ENCODE measurements at regions not wholly inside any gene's neighbourhood (a gene's known extent, or its start where the extent isn't known, plus 50 kb on each side); places are given as distances from the start of the nearest gene placed in this dataset.

GRCh38 chrX:18102006-18102405, 118.7 kb downstream of the BEND2 start:
- ChIA-PET POLR2A (no interaction called here), CTCF (no interaction called here)
- no peaks in the 10 kb centered on the region for H3K27me3 ChIP-seq (ENCODE audit: control insufficient read depth, insufficient read depth, low read length)
- DNase-seq (ENCODE audit: low read depth) = no peak
- TF ChIP-seq CTCF (IDR thresholded peaks at IDR 0.05; ENCODE audit: insufficient read depth, low read depth, low read length) = no peak
- no peak overlapping the region for H3K4me3 ChIP-seq (ENCODE audit: low read depth, low read length)
- H3K36me3 ChIP-seq (ENCODE audit: control insufficient read depth, insufficient read depth, low read length) = no peaks in the 10 kb centered on the region

- no peak for TF ChIP-seq CTCF (IDR thresholded peaks at IDR 0.05; ENCODE audit: insufficient read depth, low read depth, low read length)
- ChIA-PET CTCF (no interaction called here), POLR2A (no interaction called here)
- H3K4me3 ChIP-seq (ENCODE audit: low read depth, low read length) = no peak overlapping the region
- H3K27me3 ChIP-seq (ENCODE audit: control insufficient read depth, insufficient read depth, low read length) = no peaks in the 10 kb centered on the region
- H3K36me3 ChIP-seq (ENCODE audit: control insufficient read depth, insufficient read depth, low read length) = no peaks in the 10 kb centered on the region
- no peak for DNase-seq (ENCODE audit: low read depth)
Observed at GRCh38 chrX:18101087-18101486, 119.6 kb downstream of the BEND2 start.

- DNase-seq (ENCODE audit: low read depth) = no peak
- TF ChIP-seq CTCF (IDR thresholded peaks at IDR 0.05; ENCODE audit: insufficient read depth, low read depth, low read length) = no peak
- no peaks in the 10 kb centered on the region for H3K36me3 ChIP-seq (ENCODE audit: control insufficient read depth, insufficient read depth, low read length)
- no peak overlapping the region for H3K4me3 ChIP-seq (ENCODE audit: low read depth, low read length)
- CTCF ChIA-PET = no interaction called here
- POLR2A ChIA-PET = no interaction called here
- no peaks in the 10 kb centered on the region for H3K27me3 ChIP-seq (ENCODE audit: control insufficient read depth, insufficient read depth, low read length)
Observed at GRCh38 chrX:18099745-18100144, 120.9 kb downstream of the BEND2 start.

GRCh38 chrX:18098763-18099162, 121.9 kb downstream of the BEND2 start:
- no peak overlapping the region for H3K4me3 ChIP-seq (ENCODE audit: low read depth, low read length)
- POLR2A ChIA-PET = no interaction called here
- CTCF ChIA-PET = no interaction called here
- H3K36me3 ChIP-seq (ENCODE audit: control insufficient read depth, insufficient read depth, low read length) = no peaks in the 10 kb centered on the region
- no peak for TF ChIP-seq CTCF (IDR thresholded peaks at IDR 0.05; ENCODE audit: insufficient read depth, low read depth, low read length)
- no peak for DNase-seq (ENCODE audit: low read depth)
- H3K27me3 ChIP-seq (ENCODE audit: control insufficient read depth, insufficient read depth, low read length) = no peaks in the 10 kb centered on the region

GRCh38 chrX:18076434-18076833, 144.3 kb downstream of the BEND2 start:
- no peak for DNase-seq (ENCODE audit: low read depth)
- H3K36me3 ChIP-seq (ENCODE audit: control insufficient read depth, insufficient read depth, low read length) = no peaks in the 10 kb centered on the region
- TF ChIP-seq CTCF (IDR thresholded peaks at IDR 0.05; ENCODE audit: insufficient read depth, low read depth, low read length) = no peak
- no peak overlapping the region for H3K4me3 ChIP-seq (ENCODE audit: low read depth, low read length)
- CTCF ChIA-PET = no interaction called here
- POLR2A ChIA-PET = no interaction called here
- no peaks in the 10 kb centered on the region for H3K27me3 ChIP-seq (ENCODE audit: control insufficient read depth, insufficient read depth, low read length)
